C4-2B (cell line): ENCODE measurements at regions not wholly inside any gene's neighbourhood (a gene's known extent, or its start where the extent isn't known, plus 50 kb on each side); places are given as distances from the start of the nearest gene placed in this dataset.

Experiments used
- H3K27ac ChIP-seq: fragments of 450-650 bp; 2 replicates; pipeline ENCODE4 v1.5.1; 2017
- CTCF ChIP-seq: fragments of 450-650 bp; conservative IDR thresholded peaks from 2 replicates; pipeline ENCODE4 v1.5.1; 2017; ENCODE audit warnings: mild to moderate bottlenecking
- ZFX ChIP-seq: fragments of 450-650 bp; IDR thresholded peaks from 2 replicates; pipeline ENCODE4 v1.6.1; 2017

- H3K27ac ChIP-seq = no peak overlapping the region
These were observed 100.3 kb upstream of the NCK2 start for GRCh38 chr2:105644174-105644980.

GRCh38 chr2:105643405-105644173, 101.1 kb upstream of the NCK2 start:
- no peak overlapping the region for H3K27ac ChIP-seq
- TF ChIP-seq CTCF (no peak), ZFX (no peak)

More at GRCh38 chr2:105644174-105644980, 100.3 kb upstream of the NCK2 start:
- TF ChIP-seq ZFX = no peak

- H3K27ac ChIP-seq = no peak overlapping the region
- TF ChIP-seq ZFX = no peak
- no peak for TF ChIP-seq CTCF
These were observed 103.3 kb upstream of the NCK2 start for GRCh38 chr2:105641389-105641811.

GRCh38 chr2:105640246-105640645, 104.5 kb upstream of the NCK2 start:
- TF ChIP-seq CTCF (no peak), ZFX (no peak)
- no peak overlapping the region for H3K27ac ChIP-seq

GRCh38 chr2:105636109-105636740, 108.5 kb upstream of the NCK2 start:
- TF ChIP-seq ZFX (no peak), CTCF (no peak)
- no peak overlapping the region for H3K27ac ChIP-seq

- TF ChIP-seq ZFX = no peak
- TF ChIP-seq CTCF = no peak
- H3K27ac ChIP-seq = no peak overlapping the region
These were observed 109.1 kb upstream of the NCK2 start for GRCh38 chr2:105635564-105635963.

GRCh38 chr2:105634198-105634597, 110.5 kb upstream of the NCK2 start:
- TF ChIP-seq CTCF (0 out of 2 replicates have a peak, but pooled peaks have one; percentile 4), ZFX (no peak)
- H3K27ac ChIP-seq = no peak overlapping the region
